ENCODE measurements at regions not wholly inside any gene's neighbourhood (a gene's known extent, or its start where the extent isn't known, plus 50 kb on each side); places are given as distances from the start of the nearest gene placed in this dataset.
A peak's percentile ranks its signal among the peaks of the same experiment; 100 is the strongest.

DNA sequence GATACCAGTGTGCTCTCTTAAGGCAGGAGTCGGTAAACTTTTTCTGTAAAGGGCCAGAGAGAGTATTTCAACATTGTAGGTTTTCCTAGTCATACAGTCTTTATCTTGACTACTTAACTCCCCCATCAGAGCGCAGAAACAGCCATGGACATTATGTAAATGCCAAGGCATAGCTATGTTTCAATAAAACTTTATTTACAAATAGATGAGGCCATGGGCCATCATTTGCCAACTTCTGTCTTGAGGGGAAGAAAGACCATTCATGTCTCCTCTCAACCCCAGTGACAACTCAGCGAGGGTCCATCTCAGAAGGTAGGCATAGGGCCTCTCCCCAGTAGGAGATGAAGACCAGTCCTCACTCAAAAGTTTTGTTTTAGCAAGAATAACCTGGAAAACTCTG is 301.3 kb downstream of the FBXW7 start:
- Mint-ChIP-seq H3K4me3 (no peak overlapping the region), H3K27me3 (ENCODE audit: low read depth, poor library complexity) (peaks cover 8% of the 10 kb centered on the region), H3K27ac (no peak overlapping the region), H3K36me3 (ENCODE audit: low read depth) (no peaks in the 10 kb centered on the region), H3K4me1 (peaks cover 4% of the 10 kb centered on the region), H3K9me3 (peaks cover 13% of the 10 kb centered on the region)
- TF ChIP-seq, protein P1, sequence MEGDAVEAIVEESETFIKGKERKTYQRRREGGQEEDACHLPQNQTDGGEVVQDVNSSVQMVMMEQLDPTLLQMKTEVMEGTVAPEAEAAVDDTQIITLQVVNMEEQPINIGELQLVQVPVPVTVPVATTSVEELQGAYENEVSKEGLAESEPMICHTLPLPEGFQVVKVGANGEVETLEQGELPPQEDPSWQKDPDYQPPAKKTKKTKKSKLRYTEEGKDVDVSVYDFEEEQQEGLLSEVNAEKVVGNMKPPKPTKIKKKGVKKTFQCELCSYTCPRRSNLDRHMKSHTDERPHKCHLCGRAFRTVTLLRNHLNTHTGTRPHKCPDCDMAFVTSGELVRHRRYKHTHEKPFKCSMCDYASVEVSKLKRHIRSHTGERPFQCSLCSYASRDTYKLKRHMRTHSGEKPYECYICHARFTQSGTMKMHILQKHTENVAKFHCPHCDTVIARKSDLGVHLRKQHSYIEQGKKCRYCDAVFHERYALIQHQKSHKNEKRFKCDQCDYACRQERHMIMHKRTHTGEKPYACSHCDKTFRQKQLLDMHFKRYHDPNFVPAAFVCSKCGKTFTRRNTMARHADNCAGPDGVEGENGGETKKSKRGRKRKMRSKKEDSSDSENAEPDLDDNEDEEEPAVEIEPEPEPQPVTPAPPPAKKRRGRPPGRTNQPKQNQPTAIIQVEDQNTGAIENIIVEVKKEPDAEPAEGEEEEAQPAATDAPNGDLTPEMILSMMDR (IDR thresholded peaks at IDR 0.05): no peak
- DNase-seq: no peak

- Mint-ChIP-seq H3K27me3 (ENCODE audit: low read depth, poor library complexity) (peaks cover 14% of the 10 kb centered on the region), H3K27ac (no peak overlapping the region), H3K4me3 (no peak overlapping the region), H3K36me3 (ENCODE audit: low read depth) (no peaks in the 10 kb centered on the region), H3K4me1 (peaks cover 10% of the 10 kb centered on the region), H3K9me3 (peaks cover 13% of the 10 kb centered on the region)
- TF ChIP-seq, protein P1 (IDR thresholded peaks at IDR 0.05): no peak
- no peak for DNase-seq
Observed at GRCh38 chr4:152232271-152232670, 303.6 kb downstream of the FBXW7 start.

DNA sequence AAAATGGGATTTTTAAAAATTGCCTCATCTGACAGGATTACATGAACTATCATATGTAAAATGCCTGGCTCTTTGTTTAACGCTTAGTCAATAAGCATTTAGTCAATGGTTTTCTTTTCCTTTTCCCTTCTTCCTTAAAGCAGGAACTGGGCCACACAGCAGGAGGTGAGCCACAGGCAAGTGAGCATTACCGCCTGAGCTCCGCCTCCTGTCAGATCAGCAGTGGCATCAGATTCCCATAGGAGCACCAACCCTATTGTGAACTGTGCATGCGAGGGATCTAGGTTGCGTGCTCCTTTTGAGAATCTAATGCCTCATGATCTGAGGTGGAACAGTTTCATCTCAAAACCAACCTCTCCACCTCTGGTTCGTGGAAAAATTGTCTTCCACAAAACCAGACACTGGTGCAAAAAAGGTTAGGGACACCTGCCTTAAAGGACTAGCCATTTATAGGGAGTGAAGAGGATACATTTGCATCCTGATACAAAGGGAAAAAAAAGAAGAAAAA is 306.1 kb downstream of the FBXW7 start:
- Mint-ChIP-seq H3K4me3 (no peak overlapping the region), H3K27ac (no peak overlapping the region), H3K9me3 (peaks cover 13% of the 10 kb centered on the region), H3K36me3 (ENCODE audit: low read depth) (no peaks in the 10 kb centered on the region), H3K27me3 (ENCODE audit: low read depth, poor library complexity) (peaks cover 19% of the 10 kb centered on the region), H3K4me1 (peaks cover 11% of the 10 kb centered on the region)
- DNase-seq: no peak
- TF ChIP-seq, protein P1 (IDR thresholded peaks at IDR 0.05): no peak

DNA sequence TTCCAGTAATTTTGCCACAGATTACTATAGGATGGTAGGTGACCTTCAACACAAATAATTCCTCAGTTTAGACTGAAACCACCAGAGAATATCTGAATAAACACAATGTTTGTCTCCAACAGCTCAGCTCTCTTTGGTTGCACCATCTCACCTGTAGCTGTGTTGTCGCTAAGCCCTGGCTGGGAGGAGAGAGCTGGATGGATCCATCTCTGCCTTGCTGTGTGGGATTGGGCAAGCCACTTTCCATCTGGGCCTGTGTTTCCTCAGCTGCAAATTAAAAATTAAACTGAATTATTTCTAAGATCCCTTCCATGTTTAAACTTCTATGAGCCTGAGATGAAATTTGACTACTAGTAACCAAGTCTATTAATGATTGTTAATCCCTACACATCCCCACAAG is 310.2 kb downstream of the FBXW7 start:
- H3K36me3 Mint-ChIP-seq (ENCODE audit: low read depth): no peaks in the 10 kb centered on the region
- no peak for DNase-seq
- no peak overlapping the region for H3K4me3 Mint-ChIP-seq
- H3K27ac Mint-ChIP-seq: no peak overlapping the region
- TF ChIP-seq, protein P1 (IDR thresholded peaks at IDR 0.05): no peak
- H3K4me1 Mint-ChIP-seq: peaks cover 16% of the 10 kb centered on the region
- peaks cover 13% of the 10 kb centered on the region for H3K27me3 Mint-ChIP-seq (ENCODE audit: low read depth, poor library complexity)
- peaks cover 14% of the 10 kb centered on the region for H3K9me3 Mint-ChIP-seq

DNA sequence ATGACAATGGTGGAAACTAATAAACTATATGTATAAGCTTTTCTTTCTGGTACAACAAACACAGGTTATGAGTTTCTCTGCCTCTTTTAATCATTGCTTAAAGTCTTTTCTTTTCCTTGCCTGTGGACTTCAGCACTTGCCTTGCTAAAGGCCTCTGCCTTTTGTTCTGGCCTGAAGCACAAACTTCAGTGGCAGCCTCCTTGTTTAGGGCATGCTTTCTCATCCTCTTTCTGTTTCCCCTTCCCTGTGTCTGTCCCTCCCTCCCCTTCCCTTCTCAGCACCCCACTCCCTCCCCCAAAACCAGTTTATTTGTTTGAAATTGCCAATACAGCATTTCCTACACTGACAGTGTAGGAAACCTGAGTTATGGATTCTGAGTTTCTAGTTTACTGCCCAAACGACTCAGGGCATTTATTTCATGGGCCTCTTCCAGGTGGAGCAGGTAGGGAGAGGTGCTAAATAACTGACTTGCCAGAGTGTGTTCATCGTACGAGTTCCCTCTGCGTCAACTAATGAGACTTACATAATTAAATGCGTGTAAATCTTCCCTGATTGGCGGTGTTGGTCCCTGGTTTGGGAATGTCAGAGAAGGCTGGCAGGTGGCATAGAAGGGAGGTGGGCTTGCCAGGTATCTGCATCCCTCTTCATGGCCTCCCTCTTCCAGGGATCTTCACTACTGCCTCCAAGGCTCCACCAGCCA is 311.0 kb downstream of the FBXW7 start:
- no peaks in the 10 kb centered on the region for H3K36me3 Mint-ChIP-seq (ENCODE audit: low read depth)
- peaks cover 7% of the 10 kb centered on the region for H3K9me3 Mint-ChIP-seq
- H3K4me3 Mint-ChIP-seq: no peak overlapping the region
- TF ChIP-seq, protein P1 (IDR thresholded peaks at IDR 0.05): no peak
- peak overlapping the region; percentile 16 for H3K27ac Mint-ChIP-seq
- H3K27me3 Mint-ChIP-seq (ENCODE audit: low read depth, poor library complexity): peaks cover 13% of the 10 kb centered on the region
- DNase-seq: no peak
- peaks cover 19% of the 10 kb centered on the region for H3K4me1 Mint-ChIP-seq

DNA sequence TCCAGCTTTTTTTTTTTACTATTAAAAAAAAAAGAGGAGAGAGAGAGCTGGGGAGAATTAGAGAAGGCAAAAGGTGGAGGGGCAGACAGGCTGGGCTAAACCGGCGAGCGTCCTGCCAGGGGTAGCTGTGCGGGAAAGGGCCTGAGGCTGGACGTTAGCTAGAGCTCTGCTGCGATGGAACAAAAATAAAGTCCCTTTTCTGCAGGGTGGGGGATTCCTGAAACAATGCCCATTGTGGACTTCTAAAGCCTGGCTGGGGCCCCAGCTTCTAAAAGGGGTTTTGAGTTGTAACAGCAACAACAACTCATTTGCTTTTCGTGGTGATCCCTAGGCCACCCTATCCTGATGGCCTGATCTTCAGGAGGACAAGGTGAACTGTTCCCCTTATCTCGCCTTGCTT is 311.7 kb downstream of the FBXW7 start:
- no peaks in the 10 kb centered on the region for H3K36me3 Mint-ChIP-seq (ENCODE audit: low read depth)
- H3K4me1 Mint-ChIP-seq: peaks cover 16% of the 10 kb centered on the region
- no peak overlapping the region for H3K4me3 Mint-ChIP-seq
- H3K27me3 Mint-ChIP-seq (ENCODE audit: low read depth, poor library complexity): peaks cover 13% of the 10 kb centered on the region
- H3K9me3 Mint-ChIP-seq: peaks cover 7% of the 10 kb centered on the region
- no peak for DNase-seq
- no peak overlapping the region for H3K27ac Mint-ChIP-seq
- TF ChIP-seq, protein P1 (IDR thresholded peaks at IDR 0.05): no peak

Data from nephron progenitor cell (in vitro differentiated cells).